ENCODE measurements at regions not wholly inside any gene's neighbourhood (a gene's known extent, or its start where the extent isn't known, plus 50 kb on each side); places are given as distances from the start of the nearest gene placed in this dataset.

DNA sequence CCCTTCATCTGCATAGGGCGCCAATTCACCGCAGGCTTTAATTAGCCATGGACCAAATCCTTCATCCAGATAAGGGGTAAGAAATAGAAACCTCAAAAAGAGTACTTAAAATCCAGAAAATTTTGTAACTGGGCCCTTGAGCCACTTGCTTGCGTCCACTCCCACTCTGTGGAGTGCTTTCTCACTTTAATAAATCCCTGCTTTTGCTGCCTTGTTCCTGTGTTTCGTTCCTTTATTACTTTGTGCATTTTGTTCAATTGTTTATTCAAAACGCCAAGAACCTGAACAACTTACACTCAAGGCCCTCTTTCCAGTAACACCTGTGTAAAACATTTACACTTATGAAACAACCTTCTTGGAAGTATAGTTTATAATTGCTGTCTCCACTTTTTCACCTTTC is 66.5 kb downstream of the HMHB1 start:
- H3K9me3 ChIP-seq (ENCODE audit: low read depth) = no peaks in the 10 kb centered on the region
- no peaks in the 10 kb centered on the region for H3K4me1 ChIP-seq (ENCODE audit: low read depth)
- no peak overlapping the region for H3K27ac ChIP-seq
- no peak overlapping the region for H3K4me3 ChIP-seq
- H3K27me3 ChIP-seq = no peaks in the 10 kb centered on the region
- TF ChIP-seq, protein P1, sequence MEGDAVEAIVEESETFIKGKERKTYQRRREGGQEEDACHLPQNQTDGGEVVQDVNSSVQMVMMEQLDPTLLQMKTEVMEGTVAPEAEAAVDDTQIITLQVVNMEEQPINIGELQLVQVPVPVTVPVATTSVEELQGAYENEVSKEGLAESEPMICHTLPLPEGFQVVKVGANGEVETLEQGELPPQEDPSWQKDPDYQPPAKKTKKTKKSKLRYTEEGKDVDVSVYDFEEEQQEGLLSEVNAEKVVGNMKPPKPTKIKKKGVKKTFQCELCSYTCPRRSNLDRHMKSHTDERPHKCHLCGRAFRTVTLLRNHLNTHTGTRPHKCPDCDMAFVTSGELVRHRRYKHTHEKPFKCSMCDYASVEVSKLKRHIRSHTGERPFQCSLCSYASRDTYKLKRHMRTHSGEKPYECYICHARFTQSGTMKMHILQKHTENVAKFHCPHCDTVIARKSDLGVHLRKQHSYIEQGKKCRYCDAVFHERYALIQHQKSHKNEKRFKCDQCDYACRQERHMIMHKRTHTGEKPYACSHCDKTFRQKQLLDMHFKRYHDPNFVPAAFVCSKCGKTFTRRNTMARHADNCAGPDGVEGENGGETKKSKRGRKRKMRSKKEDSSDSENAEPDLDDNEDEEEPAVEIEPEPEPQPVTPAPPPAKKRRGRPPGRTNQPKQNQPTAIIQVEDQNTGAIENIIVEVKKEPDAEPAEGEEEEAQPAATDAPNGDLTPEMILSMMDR (IDR thresholded peaks at IDR 0.05; ENCODE audit: low read depth, low read length) = no peak
- DNase-seq (ENCODE audit: low read depth in 1 of 2, low spot score in 1 of 2) = no peak
- no peaks in the 10 kb centered on the region for H3K36me3 ChIP-seq

DNA sequence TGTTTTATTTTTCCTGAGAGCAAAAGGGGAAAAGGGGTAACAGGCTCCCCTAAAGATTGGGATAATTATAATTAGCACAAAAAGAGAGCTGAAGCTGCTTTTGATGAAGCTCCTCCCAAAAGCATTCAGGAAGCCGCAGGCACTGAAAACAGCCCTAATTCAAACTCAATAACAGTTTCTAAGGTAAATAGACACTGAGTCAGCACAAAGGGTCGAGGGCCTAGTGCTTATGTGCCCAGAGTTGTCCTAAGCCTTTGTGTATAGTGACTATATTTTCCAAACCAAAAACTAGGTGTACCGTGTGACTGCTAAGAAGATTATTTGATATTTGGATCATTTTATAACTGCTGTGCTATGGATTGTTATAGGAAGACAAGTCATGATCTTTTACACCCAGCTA is 67.7 kb downstream of the HMHB1 start:
- TF ChIP-seq, protein P1 (IDR thresholded peaks at IDR 0.05; ENCODE audit: low read depth, low read length) = no peak
- H3K36me3 ChIP-seq = no peaks in the 10 kb centered on the region
- no peak overlapping the region for H3K27ac ChIP-seq
- DNase-seq (ENCODE audit: low read depth in 1 of 2, low spot score in 1 of 2) = no peak
- no peaks in the 10 kb centered on the region for H3K9me3 ChIP-seq (ENCODE audit: low read depth)
- H3K27me3 ChIP-seq = no peaks in the 10 kb centered on the region
- H3K4me1 ChIP-seq (ENCODE audit: low read depth) = no peaks in the 10 kb centered on the region
- H3K4me3 ChIP-seq = no peak overlapping the region

DNA sequence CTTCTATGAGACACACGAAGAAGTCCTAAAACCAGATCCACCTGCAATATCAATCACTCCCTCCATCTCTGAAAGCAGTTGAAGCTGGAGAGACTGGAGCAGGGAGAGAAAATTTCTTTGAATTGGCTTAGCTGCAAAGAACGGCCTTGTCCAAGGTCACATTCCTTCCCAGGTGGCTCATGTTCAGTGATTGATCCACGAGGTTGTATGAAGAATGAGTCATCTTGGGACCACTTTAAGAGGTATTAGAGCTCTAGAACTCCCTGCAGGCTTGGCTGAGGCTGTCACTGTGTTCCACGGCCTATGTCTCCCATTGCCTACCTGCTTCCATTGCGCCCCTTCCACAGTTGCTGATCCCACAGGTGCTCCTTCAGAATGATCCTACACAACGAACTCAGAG is 68.2 kb downstream of the HMHB1 start:
- no peaks in the 10 kb centered on the region for H3K9me3 ChIP-seq (ENCODE audit: low read depth)
- TF ChIP-seq, protein P1 (IDR thresholded peaks at IDR 0.05; ENCODE audit: low read depth, low read length) = no peak
- H3K36me3 ChIP-seq = no peaks in the 10 kb centered on the region
- H3K27ac ChIP-seq = no peak overlapping the region
- H3K4me1 ChIP-seq (ENCODE audit: low read depth) = no peaks in the 10 kb centered on the region
- H3K27me3 ChIP-seq = no peaks in the 10 kb centered on the region
- H3K4me3 ChIP-seq = no peak overlapping the region
- peak in 1 of 2 donors; percentile 13 for DNase-seq (ENCODE audit: low read depth in 1 of 2, low spot score in 1 of 2)

DNA sequence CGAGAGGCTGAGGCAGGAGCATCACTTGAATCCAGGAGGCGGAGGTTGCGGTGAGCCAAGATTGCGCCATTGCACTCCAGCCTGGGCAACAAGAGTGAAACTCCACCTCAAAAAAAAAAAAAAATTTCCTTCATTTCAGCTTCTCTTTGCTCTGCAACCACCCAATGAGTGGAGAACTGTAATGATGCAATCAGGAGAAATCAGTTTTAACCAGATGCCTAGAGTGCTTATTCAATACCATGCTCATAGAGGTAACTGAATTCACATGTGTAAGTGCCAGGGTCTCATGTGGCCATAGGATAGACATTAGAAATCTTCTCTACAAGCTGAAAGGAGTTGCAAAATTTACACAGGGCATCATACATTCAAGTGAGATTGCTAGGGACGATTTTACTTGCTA is 70.6 kb downstream of the HMHB1 start:
- no peaks in the 10 kb centered on the region for H3K9me3 ChIP-seq (ENCODE audit: low read depth)
- no peak overlapping the region for H3K4me3 ChIP-seq
- TF ChIP-seq, protein P1 (IDR thresholded peaks at IDR 0.05; ENCODE audit: low read depth, low read length) = no peak
- DNase-seq (ENCODE audit: low read depth in 1 of 2, low spot score in 1 of 2) = peak in 1 of 2 donors; percentile 37
- no peak overlapping the region for H3K27ac ChIP-seq
- no peaks in the 10 kb centered on the region for H3K4me1 ChIP-seq (ENCODE audit: low read depth)
- H3K27me3 ChIP-seq = no peaks in the 10 kb centered on the region
- H3K36me3 ChIP-seq = no peaks in the 10 kb centered on the region

DNA sequence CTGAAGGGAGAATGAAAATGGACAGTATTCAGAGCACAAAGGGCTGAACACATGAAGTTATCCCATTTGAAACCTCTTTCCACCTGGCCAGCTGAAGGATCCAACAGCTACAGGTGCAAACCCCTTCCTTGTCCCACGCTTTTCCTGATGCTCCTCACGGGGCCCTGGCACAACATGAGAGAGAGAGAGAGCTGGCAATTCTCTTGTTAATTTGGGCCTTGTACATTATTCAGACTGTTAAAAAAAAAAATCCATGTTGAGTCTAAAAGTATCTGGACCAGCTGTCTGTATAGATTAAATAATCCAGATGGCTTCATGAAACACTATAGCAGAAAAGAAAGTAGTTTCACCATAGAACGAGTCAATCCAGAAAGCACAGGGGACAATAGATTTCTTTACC is 74.1 kb downstream of the HMHB1 start:
- Histone ChIP-seq H3K27ac (no peak overlapping the region), H3K4me1 (ENCODE audit: low read depth) (no peaks in the 10 kb centered on the region), H3K27me3 (no peaks in the 10 kb centered on the region), H3K36me3 (no peaks in the 10 kb centered on the region), H3K9me3 (ENCODE audit: low read depth) (no peaks in the 10 kb centered on the region), H3K4me3 (no peak overlapping the region)
- DNase-seq (ENCODE audit: low read depth in 1 of 2, low spot score in 1 of 2) = no peak
- TF ChIP-seq, protein P1 (IDR thresholded peaks at IDR 0.05; ENCODE audit: low read depth, low read length) = no peak

Data from cardiac muscle cell (in vitro differentiated cells and primary cell).